ENCODE measurements at regions not wholly inside any gene's neighbourhood (a gene's known extent, or its start where the extent isn't known, plus 50 kb on each side); places are given as distances from the start of the nearest gene placed in this dataset.

DNA sequence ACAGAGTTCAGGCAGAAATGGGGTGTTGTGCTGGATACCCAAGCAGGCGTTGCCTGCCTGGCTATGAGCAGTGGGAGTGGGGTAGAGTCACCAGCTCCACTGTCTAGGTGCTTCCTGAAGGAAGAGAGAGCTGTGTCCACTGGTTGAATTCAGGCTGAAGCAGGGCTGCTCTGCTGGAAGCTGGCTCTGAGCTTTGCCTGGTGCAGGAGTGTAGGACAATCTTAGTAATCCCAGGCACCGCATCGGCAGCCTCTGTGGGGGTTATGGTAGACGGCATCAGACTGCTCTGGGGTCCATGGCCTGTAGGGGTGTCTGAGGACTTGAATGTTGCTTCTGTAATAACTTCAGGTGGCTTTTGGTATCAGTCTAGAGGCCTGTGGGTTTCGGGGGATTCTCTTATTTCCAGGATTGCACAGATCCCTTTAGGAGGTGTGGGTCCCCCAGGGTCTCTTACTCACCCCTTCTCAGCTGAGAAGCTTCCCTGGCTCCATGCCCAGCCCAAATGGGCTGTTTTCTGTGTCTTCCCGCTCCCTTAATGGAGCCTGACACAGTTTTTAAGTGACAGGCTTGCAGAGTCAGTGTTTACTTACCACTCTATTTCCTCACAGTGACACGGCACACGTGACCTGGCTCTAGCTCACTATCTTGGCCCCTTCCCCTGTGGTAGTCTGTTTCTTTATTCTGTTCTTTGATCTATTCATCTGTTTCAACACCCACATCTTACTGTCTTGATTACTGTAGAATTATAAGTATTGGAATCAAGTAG, 644.3 kb downstream of the CBLN2 start:
- DNase-seq (ENCODE audit: low spot score) = no peak

DNA sequence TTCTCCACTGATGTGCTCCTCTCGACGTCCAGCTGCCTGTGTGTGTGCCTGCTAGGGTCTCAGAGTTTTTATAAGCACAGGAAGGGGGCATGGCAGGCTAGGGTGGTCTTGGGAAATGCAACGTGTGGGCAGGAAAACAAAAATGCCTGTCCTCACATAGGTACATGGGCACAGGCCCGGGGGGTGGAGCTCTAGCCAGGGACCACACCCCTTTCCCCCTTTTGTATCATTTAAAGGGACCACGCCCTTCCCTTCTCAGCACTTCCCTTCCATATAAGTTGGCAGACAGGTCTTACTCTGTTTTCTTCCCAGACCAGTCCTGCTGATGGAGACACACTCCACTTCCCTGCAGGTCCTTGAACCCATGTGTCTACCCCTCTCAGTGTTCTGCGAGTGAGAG, 645.0 kb downstream of the CBLN2 start:
- DNase-seq (ENCODE audit: low spot score) = no peak

DNA sequence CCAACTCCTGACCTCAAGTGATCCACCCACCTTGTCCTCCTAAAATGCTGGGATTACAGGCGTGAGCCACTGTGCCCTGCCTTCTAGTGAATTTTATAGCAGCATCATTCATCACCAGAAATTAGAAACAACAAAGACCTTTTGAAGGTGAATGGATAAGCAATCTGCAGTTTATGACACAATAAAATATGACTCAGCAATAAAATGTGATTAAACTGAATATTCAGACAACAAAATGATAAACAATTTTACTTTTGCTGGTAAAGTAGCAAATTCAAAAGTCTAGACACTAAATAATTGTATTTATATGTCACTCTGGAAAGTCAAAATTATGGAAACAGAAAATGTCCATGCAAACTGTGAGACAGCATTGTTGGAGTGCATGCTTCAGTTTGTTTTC, 656.6 kb downstream of the CBLN2 start:
- no peak for DNase-seq (ENCODE audit: low spot score)

DNA sequence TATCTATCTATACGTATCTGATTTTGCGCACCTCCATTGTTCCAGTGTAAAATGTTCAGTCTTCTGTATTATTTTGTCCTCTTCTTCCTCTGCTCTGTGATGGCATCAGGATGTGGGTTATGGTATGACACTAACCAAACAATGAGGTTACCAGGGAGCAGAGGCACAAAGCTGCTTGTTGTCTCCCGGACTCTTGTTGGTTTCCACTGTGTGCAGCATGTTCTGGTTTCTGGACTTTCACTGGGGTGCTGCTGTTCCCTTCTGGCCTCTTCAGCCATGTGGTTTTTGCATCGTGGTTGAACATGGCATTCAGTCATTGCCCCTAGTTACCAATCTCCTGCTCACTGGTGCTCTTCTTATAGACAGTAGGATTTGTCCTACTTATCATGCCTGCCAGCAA, 665.9 kb downstream of the CBLN2 start:
- no peak for DNase-seq (ENCODE audit: low spot score)

DNA sequence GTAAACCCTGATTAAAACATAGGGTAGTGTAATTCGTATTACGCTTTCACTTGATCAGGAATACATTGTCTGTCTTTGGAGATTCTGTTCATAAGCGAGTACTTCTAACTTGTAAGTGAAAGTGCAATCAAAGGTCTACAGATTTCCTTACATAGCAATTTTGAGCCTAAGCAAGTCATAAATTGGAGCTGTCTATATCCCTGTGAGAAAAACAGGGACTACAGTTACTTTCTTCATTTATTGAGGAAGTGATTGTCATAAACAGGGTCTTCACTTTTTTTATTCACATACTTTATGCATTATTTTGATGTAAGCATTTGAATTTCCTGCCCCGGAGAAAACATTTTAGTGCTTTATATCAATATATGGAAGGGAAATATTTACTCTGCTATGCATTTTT, 670.4 kb downstream of the CBLN2 start:
- no peak for DNase-seq (ENCODE audit: low spot score)

DNA sequence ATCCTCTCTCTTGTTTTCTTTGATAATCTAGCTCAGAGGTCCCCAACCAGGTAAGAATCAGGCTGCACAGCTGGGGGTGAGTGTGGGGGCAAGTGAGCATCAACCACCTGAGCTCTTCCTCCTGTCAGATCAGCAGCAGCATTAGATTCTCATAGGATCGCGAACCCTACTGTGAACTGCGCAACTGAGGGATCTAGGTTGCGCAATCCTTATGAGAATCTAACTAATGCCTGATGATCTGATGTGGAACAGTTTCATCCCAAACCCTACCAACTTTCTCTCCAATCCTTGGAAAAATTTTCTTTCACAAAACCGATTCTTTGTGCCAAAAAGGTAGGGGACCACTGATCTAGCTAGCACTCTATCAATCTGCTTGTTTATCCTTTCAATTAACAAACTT, 678.3 kb downstream of the CBLN2 start:
- no peak for DNase-seq (ENCODE audit: low spot score)

DNA sequence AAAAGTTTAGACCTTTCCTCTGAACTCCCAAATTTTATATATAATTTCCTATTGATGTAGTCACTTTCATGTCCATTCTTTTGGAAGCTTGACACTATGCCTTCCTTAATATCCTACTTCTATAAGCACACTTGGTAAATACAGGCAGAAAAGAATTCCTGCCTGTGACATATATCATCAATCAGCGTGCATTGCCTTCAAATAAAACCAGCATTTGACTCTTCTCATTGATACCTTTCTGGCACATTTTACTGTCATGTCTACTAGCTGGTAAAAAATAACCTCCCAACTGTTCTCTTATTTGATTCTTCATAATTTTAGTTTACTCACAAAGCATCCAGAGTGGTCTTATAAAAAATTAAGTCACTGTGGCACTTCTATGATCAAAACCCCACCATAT, 693.5 kb downstream of the CBLN2 start:
- DNase-seq (ENCODE audit: low spot score) = no peak

DNA sequence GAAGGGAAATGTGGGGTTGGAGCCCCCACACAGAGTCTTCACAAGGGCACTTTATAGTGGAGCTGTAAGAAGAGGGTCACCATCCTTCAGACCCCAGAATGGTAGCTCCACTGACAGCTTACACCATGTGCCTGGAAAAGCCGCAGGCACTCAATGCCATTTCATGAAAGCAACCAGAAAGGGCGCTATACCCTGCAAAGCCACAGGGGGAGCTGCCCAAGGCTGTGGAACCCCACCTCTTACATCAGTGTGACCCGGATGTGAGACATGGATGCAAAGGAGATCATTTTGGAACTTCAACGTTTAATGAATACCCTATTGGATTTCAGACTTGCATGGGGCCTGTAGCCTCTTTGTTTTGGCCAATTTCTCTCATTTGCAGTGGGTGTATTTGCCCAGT, 694.7 kb downstream of the CBLN2 start:
- DNase-seq (ENCODE audit: low spot score) = no peak

DNA sequence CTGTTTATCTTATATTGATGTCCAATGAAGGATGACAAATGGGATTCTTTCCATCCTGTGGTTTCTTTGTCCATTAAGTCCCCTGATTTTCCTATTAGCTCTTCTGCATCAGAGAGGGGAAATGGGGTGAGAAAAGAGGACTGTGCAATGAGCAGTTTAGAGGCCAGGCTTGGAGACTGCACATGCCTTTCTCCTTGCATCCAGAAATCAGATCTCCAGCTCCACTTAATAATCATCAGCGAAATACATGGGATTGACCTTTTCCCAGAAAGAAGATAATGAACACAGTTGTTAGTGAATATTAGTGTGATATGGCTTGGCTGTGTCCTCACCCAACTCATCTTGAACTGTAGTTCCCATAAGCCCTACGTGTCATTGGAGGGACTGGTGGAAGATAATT, 697.4 kb downstream of the CBLN2 start:
- DNase-seq (ENCODE audit: low spot score) = no peak

DNA sequence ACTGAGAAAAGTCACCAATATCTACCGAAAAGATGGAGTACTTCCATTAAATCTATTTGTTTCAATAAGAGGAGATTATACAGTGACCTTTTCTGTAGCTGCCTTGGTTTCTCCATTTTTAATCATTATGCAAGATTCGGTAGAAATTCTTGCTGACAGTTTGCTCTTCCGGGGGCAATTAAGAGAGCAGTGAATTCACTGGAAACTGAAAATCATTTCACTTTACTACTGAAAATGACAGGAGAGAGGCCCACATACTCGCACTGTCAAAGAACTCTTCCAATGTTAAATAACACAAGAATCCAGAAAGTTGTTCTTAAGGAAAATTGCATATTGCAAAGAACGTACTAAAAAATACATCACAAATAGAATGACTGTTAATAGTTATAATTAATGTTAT, 699.3 kb downstream of the CBLN2 start:
- no peak for DNase-seq (ENCODE audit: low spot score)

DNA sequence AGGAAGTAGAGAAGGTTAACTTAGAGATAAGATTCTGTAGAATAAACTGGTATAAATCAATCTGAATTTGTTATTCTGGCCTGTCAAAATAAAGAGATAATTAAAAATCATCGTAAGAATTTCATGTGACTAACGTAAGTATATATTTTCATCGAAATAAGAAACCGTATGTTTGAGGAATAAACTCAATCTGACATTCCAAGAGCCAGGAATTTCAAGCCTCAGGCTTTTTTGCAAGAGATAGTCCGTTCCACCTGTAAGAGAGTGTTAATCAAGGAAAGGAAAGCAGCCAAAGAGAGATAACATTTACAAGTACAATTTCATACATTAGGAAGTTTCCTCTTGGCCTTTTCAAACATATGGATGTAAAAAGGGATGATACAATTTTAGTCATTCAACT, 701.5 kb downstream of the CBLN2 start:
- DNase-seq (ENCODE audit: low spot score) = no peak

DNA sequence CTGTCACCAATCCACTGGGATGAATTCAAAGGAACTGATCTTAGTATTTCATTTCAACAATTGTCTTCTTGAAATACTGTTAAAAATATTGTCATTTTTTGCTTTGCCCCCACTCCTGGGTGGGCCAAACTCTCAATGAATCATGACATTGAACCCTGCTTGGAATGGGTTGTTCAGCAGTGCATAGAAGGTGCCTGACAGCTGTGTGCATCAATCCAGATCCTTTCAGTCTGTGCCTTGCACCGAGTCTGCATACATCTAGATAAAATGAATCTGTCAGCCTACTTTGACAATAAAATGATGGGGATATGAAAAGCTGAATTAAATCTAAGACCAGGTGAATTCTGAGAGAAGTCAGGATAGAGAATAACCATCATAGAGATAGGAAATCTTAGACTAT, 706.6 kb downstream of the CBLN2 start:
- no peak for DNase-seq (ENCODE audit: low spot score)

DNA sequence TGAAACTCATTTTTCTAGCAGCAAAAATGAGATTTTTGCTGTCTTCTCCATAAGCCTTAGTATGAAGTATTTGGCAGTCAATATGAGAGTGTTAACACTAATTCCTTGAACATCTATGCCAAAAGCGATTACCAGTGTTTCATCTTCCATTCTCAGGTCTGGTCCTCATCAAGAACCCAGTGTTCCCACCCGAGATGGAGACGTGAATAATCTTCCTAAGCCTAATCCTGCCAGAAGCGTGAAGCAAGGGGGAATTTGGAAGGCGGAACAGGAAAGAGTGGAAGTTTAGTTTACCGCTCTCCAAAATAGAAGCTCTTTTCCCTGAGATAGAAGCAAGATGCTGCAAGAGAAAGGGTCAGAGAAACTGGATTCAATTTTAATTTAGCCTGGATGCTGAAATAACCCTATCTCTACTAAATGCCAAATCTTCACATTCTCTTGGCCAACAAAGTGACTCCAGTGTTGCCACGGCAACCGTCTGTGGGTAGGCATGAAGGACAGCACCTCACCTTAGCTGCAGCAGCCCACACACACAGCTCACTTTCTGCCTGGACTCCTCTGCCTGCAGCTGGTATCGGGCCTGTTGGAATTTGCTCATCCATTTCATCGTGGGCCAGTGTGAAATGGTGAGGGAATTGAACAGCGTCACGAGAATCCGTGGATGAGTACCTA, 711.1 kb downstream of the CBLN2 start:
- no peak for DNase-seq (ENCODE audit: low spot score)

DNA sequence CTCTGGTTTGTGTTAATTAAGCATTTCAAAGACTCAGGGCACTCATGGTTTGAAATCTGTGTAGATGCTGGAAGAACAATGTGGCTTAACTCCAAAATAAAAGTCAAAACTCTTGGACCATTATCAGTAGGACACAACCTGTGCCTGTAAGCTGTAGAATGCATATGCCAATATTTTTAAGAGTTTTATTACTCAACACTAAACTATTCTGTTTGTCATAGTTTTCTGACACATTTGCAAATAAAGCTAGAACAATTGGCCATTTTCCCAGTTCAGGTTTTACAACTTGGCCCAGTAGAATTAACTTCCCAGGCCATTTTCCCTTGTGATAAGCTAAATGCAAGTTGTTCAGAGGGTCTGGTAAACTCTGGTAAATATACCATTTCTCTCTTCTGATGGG, 713.1 kb downstream of the CBLN2 start:
- DNase-seq (ENCODE audit: low spot score) = no peak

DNA sequence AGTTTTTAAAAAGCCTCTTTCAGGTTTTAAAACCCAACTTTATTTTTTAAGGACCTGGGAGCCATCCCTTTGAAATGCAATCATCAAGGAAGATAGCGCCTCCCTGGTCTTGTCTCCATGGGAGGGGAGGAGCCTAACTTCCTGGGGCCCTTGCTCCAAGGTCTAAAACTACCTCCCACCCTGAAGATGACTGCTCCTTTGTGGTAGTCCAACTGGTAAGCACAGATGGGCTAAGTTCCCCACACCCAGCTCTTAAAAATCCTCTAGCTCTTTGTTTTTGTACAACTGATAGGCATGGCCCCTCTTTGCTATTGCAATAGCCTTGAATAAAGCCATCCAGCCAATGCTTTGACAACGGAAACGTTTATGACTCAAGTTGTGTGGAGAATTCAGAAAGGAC, 716.8 kb downstream of the CBLN2 start:
- DNase-seq (ENCODE audit: low spot score) = no peak

DNA sequence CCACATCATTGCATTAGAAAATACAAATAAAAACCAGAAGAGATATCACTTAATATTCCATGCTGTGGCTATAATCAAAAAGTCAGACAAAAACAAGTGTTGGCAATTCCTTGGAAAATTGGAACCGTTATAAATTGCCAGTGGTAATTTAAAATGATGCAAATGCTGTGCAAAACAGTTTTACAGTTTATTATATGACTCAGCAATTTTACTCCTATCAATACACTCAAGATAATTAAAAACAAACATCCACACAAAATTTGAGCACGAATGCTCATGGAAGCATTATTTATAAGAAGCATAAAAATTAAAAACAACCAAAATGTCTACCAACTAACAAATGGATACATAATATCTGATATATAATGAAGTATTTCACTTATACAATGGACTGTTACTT, 728.8 kb downstream of the CBLN2 start:
- DNase-seq (ENCODE audit: low spot score) = no peak

DNA sequence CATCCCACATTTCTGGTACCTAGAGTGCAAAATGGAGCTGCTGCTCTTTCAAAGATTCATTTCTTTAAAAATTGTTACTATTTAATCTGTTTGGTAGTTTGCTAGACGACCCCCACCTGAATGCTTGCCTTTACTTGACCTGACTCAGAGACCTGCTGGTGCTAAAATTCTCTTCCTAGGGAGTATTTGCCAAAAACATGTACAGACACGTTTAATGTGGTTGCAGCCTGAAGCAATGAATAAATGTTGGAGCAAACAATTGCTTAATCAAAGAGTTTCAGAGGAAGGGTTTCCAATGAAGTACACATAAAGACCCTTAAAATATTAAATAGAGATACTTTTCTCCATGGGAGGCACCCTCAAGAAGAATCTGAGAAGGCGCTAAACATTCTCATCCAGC, 734.4 kb downstream of the CBLN2 start:
- no peak for DNase-seq (ENCODE audit: low spot score)

DNA sequence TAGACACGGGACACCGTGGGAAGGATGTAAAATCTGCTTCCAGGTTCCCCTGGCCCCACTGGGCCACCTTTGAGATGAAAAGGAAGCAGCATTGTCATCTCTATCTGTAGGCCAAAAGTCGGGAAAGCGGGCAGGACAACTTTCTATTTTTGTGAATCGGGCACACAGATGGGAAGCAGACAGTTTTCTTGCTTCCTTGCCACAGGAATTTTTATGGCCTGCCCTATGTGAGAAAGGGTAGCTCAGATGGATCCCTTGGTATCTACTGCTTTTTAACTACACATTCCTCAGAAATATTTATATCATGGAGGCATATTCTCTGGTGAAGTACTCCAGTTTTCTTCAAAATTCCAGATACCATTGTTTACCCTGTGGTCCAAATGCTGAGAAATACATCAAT, 735.5 kb downstream of the CBLN2 start:
- no peak for DNase-seq (ENCODE audit: low spot score)

DNA sequence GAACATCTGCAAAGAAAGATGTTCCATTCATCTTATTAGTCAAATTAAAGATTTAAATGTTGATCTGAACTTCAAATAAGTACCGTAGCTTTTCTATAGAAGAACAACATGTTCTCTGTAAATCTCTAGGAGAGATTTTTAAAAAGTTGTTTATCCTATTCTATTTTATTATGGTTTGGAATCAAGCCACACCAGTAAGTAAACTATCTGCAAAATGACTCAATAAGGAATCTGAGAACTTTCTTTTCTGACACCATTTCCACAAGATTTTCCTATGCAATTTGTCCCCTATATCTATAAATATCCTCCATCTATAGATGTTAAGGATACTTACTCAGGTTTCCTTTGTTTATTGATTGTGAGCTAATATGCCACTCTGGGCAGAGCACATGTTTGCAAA, 736.6 kb downstream of the CBLN2 start:
- no peak for DNase-seq (ENCODE audit: low spot score)

DNA sequence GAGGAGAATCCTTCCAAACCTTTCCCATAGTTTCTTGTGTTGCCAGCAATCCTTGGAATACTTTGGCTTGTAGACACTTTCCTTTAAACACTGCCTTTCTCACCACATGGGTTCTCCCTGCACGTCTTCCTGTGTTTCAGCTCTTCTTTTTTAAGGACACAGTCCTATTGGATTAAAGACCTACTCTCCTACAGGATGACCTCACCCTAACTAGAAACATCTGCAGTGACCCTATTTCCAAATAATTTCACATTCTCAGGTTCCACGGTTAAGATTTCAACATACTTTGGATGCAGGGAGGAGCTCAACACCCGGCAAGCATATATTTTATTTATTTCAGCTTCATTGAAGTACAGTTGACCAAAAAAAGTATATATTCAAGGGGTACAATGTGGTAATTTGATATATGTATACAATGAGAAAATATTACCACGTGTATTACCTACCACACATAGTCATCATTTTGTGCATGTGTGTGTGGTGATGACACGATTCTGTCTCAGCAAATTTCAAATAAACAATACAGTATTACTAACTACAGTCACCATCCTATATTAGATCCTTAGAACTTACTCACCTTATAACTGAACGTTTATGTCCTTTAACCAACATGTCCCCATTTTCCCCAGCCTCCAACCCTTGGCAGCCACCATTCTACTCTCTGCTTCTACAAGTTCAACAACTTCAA, 745.0 kb downstream of the CBLN2 start:
- DNase-seq (ENCODE audit: low spot score) = no peak

DNA sequence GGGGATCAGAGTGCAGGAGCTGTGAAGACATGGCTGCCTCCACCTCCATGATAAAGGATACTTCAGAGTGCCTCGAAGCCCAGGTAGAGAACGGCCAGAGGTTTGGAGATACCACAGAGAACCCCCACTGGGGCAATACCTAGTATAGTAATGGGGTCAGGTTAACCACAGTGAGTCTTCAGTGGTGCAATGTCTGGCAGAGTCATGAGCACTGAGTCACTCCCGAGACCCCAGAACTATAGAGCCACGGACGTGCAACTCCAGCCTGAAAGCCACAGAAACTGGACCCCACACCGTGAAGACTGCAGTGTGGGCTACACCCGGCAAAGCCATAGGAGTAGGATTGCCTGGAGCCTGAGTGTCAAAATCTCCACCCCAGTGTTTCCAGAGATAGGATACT, 746.6 kb downstream of the CBLN2 start:
- DNase-seq (ENCODE audit: low spot score) = no peak

DNA sequence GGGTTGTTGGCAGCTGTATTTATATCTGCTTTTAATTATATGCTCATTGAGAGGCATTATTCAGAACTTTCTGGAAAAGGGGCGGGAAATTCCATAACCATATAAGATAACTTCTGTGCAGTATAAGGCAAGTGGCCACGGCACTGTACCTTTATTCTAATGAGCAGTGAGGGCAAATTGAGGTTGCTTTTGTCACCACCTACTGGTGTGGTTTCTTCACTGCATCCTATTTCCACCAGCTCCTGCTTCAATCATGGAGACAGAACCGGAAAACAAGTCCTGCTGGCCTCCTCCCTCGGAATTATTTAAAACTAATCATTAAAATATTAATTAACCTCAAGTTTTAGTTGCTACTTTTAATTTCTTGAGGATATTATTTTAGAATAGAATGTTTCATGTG, 759.4 kb downstream of the CBLN2 start:
- no peak for DNase-seq (ENCODE audit: low spot score)

DNA sequence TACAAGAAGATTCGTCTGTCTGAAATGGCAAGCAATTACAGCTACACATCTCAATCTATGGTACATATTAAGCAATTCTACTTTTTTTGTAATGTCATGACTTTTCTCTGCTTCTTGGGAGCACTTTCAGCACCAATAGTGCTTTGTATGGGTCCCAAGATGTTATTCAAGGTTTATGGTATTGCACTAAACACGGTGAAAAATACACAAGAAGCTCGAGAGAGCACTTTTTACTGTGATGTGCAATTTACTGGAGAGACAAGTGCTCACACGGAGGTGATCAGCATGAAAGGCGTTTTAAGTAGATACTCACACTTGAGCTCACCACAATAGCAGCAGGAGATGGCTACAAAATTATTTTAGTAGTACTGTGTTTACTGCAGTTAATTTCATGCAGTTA, 783.6 kb downstream of the CBLN2 start:
- DNase-seq (ENCODE audit: low spot score) = no peak
